ENCODE measurements at regions not wholly inside any gene's neighbourhood (a gene's known extent, or its start where the extent isn't known, plus 50 kb on each side); places are given as distances from the start of the nearest gene placed in this dataset.

GRCh38 chr13:58865286-58865685, 1233.7 kb downstream of the PCDH17 start:
- ATAC-seq (no peak), FAIRE-seq (no peak), DNase-seq (ENCODE audit: low spot score) (no peak)
- H3K9me3 ChIP-seq (ENCODE audit: low read length), result peaks cover 15% of the 10 kb centered on the region; the same call in 1 of the 2 replicates
- ChIA-PET POLR2A (no interaction called here), CTCF (ENCODE audit: low intra/inter-chr PET ratio, low total read pairs) (no interaction called here)
- no peaks in the 10 kb centered on the region for H3K36me3 ChIP-seq (replicated peaks in 1 of 2; ENCODE audit: control insufficient read depth in 1 of 2, insufficient read depth in 2 of 2, low read length in 2 of 2)
- in situ Hi-C loops (cut with HindIII; ENCODE audit: extremely low pct_ligation_motif_present, low pct_unique_long_range_greater_than_20kb) (no loop called here), intact Hi-C loops (cut with micrococcal nuclease; ENCODE audit: unreplicated experiment) (no loop called here)
- no peaks in the 10 kb centered on the region for H3K4me1 ChIP-seq (ENCODE audit: insufficient read depth, low read length)
- H3K9ac ChIP-seq (ENCODE audit: insufficient read depth, low read depth, low read length), result no peak overlapping the region
- H2AFZ ChIP-seq (ENCODE audit: low read length), result no peak overlapping the region
- BruUV-seq (replicated peaks), result no TSS peak
- H4K20me1 ChIP-seq (ENCODE audit: insufficient read depth, low read length), result no peaks in the 10 kb centered on the region
- no peaks in the 10 kb centered on the region for H3K27me3 ChIP-seq (ENCODE audit: control insufficient read depth in 1 of 2, insufficient read depth in 2 of 2, low read length in 2 of 2)
- H3K4me2 ChIP-seq (ENCODE audit: low read depth, low read length), result no peak overlapping the region
- no peak overlapping the region for H3K27ac ChIP-seq (ENCODE audit: extremely low read length, insufficient read depth, low read length)
- H3K4me3 ChIP-seq (replicated peaks in 1 of 3; ENCODE audit: insufficient read depth in 1 of 3, low read depth in 2 of 3, low read length in 3 of 3), result no peak overlapping the region
- TF ChIP-seq ZNF232 (CRISPR knock-in tag; IDR thresholded peaks at IDR 0.05; ENCODE audit: borderline replicate concordance) (no peak), NR2F2 (IDR thresholded peaks at IDR 0.05; ENCODE audit: borderline replicate concordance, low read depth) (no peak), ZNF256 (CRISPR knock-in tag; conservative IDR thresholded peaks at IDR 0.05) (no peak), SIN3A (IDR thresholded peaks at IDR 0.05; ENCODE audit: borderline replicate concordance, low read depth, low read length) (no peak), HHEX (CRISPR knock-in tag; IDR thresholded peaks at IDR 0.05) (no peak), TBP (CRISPR knock-in tag; IDR thresholded peaks at IDR 0.05) (no peak), RFXANK (CRISPR knock-in tag; IDR thresholded peaks at IDR 0.05) (no peak), ZNF761 (CRISPR knock-in tag; conservative IDR thresholded peaks at IDR 0.05) (no peak), ZBTB37 (CRISPR knock-in tag; IDR thresholded peaks at IDR 0.05) (no peak), ZNF616 (CRISPR knock-in tag; IDR thresholded peaks at IDR 0.05; ENCODE audit: low read depth) (no peak), ZNF44 (CRISPR knock-in tag; IDR thresholded peaks at IDR 0.05) (no peak), RXRB (CRISPR knock-in tag; IDR thresholded peaks at IDR 0.05; ENCODE audit: borderline replicate concordance) (no peak), MED1 (CRISPR knock-in tag; IDR thresholded peaks at IDR 0.05) (no peak)
- H3K79me2 ChIP-seq (ENCODE audit: insufficient read depth, low read length), result no peaks in the 10 kb centered on the region

Data from HepG2 (cell line).